ENCODE measurements at regions not wholly inside any gene's neighbourhood (a gene's known extent, or its start where the extent isn't known, plus 50 kb on each side); places are given as distances from the start of the nearest gene placed in this dataset.
"Not testable (repeated sequence)": the region's sequence is repeated elsewhere in the genome, so short reads cannot be mapped to it uniquely, and the experiment has no call there.

GRCh38 chr1:30476911-30477459 is 246.4 kb downstream of the MATN1 start:
- no peak for DNase-seq

GRCh38 chr1:30476476-30476875 is 246.9 kb downstream of the MATN1 start:
- DNase-seq: no peak

- no peak for DNase-seq
Measured at GRCh38 chr1:30475966-30476365, 247.4 kb downstream of the MATN1 start.

GRCh38 chr1:30475201-30475600 is 248.2 kb downstream of the MATN1 start:
- no peak for DNase-seq

- DNase-seq: no peak
Measured at GRCh38 chr1:30474818-30475200, 248.6 kb downstream of the MATN1 start.

- no peak for DNase-seq
Measured at GRCh38 chr1:30473922-30474817, 249.2 kb downstream of the MATN1 start.

GRCh38 chr1:30472526-30472925 is 250.9 kb downstream of the MATN1 start:
- no peak for DNase-seq

GRCh38 chr1:30472009-30472408 is 251.4 kb downstream of the MATN1 start:
- no peak for DNase-seq

- DNase-seq: no peak
Measured at GRCh38 chr1:30471307-30471706, 252.1 kb downstream of the MATN1 start.

GRCh38 chr1:30469426-30469825 is 254.0 kb downstream of the MATN1 start:
- DNase-seq: no peak

- DNase-seq: no peak
Measured at GRCh38 chr1:30467101-30467500, 256.3 kb downstream of the MATN1 start.

GRCh38 chr1:30466610-30467009 is 256.8 kb downstream of the MATN1 start:
- no peak for DNase-seq

- DNase-seq: no peak
Measured at GRCh38 chr1:30466026-30466425, 257.4 kb downstream of the MATN1 start.

GRCh38 chr1:30465096-30465495 is 258.3 kb downstream of the MATN1 start:
- no peak for DNase-seq

GRCh38 chr1:30464187-30464617 is 259.2 kb downstream of the MATN1 start:
- no peak for DNase-seq

- DNase-seq: no peak
Measured at GRCh38 chr1:30462826-30463425, 260.5 kb downstream of the MATN1 start.

GRCh38 chr1:30462166-30462565 is 261.2 kb downstream of the MATN1 start:
- no peak for DNase-seq

GRCh38 chr1:30461640-30462039 is 261.7 kb downstream of the MATN1 start:
- no peak for DNase-seq

GRCh38 chr1:30460661-30461060 is 262.7 kb downstream of the MATN1 start:
- no peak for DNase-seq

- not testable (repeated sequence) for DNase-seq
Measured at GRCh38 chr1:30458730-30459485, 264.5 kb downstream of the MATN1 start.

- no peak for DNase-seq
Measured at GRCh38 chr1:30452925-30453324, 270.5 kb downstream of the MATN1 start.

- no peak for DNase-seq
Measured at GRCh38 chr1:30452170-30452569, 271.2 kb downstream of the MATN1 start.

GRCh38 chr1:30451532-30452125 is 271.8 kb downstream of the MATN1 start:
- DNase-seq: no peak
